HG03196 (cell line): ENCODE measurements at regions not wholly inside any gene's neighbourhood (a gene's known extent, or its start where the extent isn't known, plus 50 kb on each side); places are given as distances from the start of the nearest gene placed in this dataset.

Experiments
- ATAC-seq: cut with Tn5 transposase; IDR thresholded peaks from one replicate; pipeline ENCODE4 v1.9.1; 2021; ENCODE audit not compliant: unreplicated experiment

DNA sequence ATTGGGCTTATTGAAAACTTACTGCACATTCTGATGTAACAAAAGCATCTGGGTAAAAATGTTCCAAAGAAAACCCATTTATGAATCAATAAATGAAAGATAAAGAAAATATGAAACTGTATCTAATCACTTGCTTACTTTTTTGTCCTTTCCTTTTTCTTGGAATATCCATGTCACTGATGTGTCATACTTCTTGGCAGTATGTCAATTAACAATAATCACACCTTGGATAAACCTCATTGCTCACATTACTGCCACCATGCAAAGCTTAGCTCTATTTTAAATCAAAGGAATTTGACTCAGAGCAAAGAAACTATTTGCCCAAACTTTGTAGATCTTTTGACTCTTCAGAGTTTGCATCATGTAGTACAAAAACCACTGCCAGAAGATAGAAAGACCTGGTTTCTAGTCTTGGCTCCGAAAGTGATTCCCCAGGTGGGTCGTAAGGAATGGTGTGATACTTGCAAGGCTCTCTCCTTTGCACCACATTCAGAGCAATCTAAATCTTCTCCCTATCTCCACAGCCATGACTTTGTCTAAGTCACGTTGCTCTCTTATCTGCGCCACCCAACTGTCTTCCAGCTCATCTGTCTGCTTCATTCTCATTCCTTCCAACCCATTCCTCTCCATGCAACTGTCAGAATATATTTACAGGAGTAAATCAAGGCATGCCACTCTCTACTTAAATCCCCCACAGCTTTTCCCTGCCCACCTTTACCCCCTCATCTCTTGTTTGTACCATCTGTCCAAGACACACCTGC is 311.9 kb downstream of the COG6 start:
- ATAC-seq = no peak

DNA sequence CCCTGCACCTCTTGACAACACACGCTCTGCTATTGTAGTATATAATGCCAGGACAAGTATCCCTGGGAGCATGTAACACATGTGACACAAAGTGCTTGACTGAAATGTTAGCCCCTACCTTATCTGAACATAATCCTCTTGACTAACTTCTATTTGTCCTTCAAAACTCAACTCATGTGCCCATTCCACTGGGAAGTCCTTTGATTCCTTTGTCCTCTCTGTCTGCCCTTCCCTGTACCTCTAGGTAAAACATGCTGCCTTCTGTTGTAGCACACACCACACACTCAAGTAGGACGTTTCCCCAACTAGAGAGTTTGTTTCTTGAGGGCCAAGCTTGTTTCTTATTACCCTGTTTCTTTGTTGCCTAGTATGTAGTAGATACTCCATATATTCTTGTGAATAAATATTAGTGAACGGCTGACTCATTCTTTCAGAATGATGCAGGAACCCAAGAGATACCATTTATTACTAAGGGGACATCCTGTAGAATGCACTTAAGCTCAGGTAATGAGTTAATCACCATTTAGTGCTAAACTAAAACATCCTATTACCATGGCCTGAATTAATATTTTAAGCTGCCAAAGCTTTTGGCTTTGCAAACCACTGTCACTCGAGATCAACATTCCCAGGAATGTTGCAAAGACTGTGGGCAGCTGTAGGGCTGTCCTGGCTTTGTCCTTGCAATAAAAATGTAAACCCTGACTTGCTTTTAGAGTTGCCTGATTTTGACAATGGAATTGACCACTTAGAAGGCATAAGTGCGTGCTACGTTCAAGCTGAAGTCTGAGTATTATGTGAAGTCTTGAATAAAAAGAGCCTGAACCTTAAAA is 313.4 kb downstream of the COG6 start:
- no peak for ATAC-seq

DNA sequence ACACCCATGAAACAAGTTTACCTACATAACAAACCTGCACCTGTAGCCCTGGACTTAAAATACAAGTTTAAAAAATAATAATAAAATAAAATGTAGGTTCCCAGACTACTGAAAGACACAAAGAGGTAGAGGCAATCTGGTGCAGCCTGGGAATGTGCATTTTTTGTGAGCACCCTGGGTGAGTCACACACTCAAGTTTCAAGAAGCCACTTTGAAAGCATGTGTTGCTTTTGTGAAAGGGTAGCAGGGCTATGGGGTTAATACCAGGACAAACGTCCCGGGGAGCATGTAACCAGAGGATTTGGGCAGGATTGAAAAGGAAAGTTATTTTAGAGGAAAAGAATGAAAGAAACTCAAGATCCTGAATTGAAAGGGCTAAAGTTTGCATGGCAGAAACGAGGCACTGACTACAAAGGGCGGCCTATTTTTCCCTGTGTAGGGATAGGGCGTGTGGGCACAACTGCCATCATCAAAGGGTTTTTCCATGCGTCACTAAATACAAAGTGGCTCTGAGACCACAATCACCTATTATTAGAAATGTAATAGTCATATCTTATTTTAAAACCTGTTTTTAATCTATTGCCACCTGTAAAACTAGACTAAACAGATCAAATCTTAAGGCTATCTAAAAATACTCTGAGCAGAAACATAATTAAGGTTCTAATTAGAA is 314.9 kb downstream of the COG6 start:
- ATAC-seq = no peak

DNA sequence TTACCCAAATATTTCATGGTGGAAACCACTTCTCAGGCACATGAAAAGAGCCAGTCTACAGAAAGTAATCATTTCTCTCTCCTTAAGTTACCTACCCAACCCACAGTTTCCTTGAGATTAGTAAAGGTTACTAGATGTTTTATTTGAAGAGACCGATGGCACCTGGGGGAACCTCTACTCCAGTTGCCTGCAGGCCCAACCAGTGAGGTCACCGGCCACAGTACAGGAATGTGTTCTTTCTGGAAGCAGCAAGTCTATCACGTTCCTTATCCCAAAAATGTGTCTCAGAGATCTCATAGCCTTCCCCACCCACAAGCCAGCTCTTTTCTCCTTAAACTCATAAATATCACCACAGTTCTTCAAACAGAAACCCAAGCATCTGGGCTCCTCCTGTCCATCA is 316.1 kb downstream of the COG6 start:
- ATAC-seq = no peak

DNA sequence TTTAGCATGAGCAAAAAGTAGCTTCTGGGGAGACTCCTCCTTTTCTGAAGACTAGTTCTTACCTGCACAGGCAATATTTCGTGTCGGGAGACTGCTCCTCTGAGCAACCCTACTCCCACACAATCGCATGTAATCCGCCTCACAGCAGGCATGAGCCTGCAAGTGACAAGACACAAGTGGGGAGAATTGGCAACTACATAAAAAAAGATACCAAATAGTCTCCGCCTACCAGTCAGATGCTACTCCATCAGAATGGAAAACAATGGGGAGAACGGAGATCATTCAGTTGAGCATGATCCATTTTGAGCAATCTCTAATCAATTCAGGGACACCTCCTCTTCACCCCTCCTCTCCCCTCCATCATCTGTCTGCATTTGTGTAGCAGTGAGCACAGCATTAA is 321.0 kb downstream of the COG6 start:
- ATAC-seq = no peak

DNA sequence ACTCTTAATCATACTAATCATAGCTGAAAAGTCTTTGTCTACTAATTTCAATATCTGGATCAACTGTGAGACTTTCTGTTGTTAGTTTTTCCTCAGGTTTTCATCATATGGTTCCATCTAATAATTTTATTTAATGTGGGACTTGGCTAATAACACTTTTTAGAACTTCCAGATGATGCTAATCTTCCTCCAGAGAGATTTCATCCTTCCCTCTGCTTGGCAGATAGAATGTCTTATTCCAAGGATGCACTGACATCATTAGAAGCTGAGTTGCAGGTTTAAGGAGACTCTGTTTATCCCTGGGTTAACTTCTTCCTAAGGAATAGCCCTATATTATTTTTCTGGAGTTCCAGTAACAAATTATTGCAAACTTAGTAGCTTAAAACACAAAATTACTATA is 325.6 kb downstream of the COG6 start:
- ATAC-seq = no peak

DNA sequence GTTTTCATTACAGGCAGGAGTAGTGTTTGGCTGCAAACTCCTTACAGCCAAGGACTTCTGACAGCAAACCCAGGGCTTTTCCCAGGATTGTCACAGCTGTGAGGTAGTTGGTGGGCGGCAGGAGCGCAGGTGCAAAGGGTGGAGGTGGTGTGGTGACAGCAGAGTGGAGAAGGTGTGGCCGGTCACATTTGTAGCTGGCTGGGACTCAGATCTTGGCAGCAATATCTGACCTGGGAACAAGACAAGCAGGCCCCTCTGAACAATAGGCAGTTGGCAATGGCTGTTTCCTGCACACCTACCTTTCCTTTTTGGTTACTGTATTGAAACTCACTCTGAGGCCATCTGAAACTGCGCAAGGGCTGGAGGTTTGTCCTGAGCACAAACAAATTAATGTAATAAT is 327.3 kb downstream of the COG6 start:
- no peak for ATAC-seq

DNA sequence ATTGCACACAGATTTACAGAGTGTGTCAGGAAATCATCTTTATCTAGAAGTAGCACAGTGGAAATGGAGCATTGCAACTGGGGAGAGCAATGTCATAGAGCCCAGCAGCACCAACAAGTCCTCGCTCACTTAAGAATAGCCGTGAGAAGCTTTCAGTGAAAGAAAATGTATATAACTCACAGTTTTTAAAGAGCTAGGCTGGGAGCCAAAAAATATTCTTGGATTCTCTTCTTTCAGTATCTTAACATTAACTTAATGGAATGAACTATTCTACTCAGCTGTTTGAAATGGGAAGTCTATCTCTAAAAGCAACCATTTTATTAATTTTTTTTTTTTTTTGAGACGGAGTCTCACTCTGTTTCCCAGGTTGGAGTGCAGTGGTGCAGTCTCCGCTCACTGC is 329.6 kb downstream of the COG6 start:
- no peak for ATAC-seq

DNA sequence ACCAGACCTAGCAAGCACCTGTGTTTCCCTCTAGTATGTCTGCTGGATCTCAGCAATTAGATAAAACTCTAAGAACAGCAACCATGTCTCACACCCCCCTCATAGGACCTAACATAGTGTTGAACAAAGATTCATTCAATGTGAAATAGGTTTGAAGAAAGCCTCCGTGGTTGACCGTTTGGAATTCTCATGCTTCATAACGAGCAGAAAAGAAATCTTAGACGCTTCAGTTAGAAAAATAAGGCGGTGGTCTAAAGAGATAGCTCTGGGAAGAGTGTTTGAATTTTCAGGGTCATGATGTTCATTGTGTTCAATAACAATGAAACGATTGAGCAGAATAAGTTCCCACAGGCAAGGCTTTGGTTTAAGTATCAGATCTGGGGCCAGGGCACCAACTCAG is 332.9 kb downstream of the COG6 start:
- ATAC-seq = no peak

DNA sequence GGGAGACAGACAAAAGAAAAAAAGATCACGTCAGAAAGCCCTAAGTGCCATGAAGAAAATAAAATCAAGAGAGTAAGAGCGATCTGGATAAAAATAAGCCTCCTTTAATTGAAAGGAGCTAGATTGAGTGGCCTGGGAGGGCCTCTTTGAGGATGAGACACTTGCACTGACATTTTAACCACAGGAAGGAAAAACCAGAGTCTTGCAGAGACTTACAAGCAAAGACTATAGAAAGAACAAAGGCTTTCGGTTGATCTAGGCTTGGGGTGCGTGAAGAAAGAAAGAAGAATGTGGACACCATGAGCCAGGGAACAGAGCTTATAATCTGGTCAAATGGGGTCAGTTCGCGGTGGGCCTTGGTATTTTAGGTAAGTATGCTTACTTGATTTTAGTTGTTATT is 342.7 kb downstream of the COG6 start:
- ATAC-seq = no peak

DNA sequence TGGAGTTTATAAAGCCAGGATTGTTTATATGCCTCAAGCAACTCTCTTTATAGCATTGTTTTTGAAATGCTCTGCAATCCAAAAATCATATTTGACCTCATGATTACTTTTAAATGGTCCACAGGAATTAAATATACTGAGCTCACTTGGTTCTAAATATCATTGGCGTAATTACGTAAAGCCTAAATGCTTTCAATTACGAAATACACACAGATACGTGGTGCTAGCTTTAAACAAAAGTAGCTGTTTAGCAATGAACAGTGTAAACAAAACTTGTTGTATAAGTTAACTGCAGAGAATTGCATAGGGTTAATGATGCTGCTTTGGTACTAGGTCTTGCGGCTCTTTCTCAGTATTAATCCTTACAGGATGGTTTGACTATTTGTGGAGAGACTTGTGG is 346.6 kb downstream of the COG6 start:
- ATAC-seq = no peak

DNA sequence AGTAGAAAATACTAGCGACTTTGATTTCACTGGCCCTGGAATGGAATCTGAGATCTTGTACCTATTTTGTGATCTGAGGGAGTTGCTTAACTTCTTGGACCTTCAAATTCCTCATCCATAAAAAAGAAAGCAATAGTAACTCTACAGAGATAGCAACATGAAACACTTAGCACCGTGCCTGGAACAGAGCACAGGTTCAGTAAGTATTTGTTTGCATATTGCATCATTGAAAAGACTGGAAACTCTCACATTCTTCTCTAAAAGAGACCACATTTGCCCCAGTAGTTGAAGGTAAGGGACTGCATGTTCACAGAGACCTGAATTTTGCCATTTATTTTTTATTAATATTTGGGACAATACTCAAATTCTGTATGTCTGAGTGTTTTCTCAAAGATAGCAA is 358.1 kb downstream of the COG6 start:
- no peak for ATAC-seq

DNA sequence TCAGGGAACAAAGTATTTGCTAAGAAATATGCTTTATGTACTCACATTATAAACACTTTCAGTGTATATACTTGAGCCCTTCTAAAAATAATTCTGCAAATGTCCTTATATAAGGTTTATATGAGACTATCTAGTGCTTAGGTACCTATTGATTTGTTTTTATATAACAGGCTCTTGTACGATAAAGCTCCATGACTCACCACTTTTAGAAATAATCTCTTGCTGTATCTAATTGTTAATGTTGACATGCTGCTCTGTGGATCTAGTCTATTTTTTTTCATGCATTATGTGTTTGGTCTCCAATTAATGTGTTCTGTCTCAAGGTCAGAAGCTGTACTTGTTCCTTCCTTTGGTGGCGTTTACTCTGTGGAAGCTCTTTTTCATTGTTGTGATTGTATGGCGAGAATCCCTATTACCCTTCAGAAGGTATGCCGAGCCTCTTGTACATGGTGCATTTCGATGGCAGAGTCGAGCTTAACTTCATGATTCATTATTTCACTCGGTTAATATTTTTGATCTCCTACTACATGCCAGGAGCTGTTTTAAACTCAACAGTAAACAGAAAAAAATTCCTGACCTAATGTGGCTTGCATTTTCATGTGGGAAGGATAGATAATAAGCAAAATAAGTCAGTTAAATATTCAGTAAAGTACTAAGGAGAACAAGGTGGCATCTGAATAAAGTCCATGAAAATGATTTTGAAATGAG is 361.6 kb downstream of the COG6 start:
- ATAC-seq = no peak

DNA sequence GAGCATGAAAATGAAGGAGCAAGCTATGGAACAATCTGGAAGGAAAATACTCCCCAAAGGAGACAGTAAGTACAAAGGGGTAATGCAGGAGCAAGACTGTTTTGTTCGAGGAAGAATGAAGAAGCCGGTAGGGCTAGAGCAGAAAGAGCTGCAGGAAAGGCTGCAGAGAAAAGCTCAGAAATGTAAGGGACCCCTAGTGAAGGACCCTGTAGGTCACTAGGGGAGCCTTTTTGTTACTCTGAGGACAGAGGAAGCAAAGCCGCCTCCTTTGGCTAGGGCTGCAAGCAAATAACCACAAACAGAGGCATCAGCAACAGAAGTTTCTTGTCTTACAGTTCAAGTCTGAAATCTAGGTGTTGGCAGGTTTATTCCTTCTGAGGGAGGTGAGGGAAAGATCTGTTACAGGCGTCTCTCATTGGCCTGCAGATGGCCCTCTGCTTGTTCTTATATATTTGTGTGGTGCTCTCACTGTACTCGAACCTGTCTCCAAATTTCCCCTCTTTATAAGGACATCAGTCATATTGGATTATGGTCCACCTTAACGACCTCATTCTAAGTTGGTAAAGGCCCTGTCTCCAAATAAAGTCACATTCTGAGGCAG is 362.3 kb downstream of the COG6 start:
- no peak for ATAC-seq

DNA sequence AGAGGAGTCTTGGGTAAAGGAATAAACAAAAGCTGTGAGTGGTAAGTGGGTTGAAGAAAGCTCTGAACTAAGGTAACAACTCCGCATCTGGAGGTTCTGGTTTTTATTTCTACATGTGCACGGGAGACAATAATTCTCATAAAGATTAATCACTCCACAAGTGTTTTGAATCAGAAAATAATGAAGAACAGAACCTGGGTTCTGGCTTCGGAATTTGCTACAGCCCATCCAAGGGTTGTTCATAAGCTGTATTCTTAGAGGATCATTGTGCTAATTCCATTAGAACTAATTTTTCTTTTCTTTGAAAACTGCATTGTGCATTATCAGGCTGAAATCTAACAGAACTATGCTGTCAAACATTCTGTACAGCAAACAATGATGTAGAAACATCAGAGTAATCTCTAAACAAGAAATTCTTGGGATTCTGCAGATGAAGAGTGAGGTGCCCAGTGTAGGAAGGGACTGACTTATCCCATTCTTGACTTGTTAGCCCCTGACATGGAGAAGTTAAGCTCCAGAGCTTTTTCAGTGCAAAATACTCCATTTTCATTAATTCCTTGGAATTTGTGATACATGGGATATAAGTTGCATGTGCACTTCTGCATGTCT is 368.2 kb downstream of the COG6 start:
- ATAC-seq = no peak

DNA sequence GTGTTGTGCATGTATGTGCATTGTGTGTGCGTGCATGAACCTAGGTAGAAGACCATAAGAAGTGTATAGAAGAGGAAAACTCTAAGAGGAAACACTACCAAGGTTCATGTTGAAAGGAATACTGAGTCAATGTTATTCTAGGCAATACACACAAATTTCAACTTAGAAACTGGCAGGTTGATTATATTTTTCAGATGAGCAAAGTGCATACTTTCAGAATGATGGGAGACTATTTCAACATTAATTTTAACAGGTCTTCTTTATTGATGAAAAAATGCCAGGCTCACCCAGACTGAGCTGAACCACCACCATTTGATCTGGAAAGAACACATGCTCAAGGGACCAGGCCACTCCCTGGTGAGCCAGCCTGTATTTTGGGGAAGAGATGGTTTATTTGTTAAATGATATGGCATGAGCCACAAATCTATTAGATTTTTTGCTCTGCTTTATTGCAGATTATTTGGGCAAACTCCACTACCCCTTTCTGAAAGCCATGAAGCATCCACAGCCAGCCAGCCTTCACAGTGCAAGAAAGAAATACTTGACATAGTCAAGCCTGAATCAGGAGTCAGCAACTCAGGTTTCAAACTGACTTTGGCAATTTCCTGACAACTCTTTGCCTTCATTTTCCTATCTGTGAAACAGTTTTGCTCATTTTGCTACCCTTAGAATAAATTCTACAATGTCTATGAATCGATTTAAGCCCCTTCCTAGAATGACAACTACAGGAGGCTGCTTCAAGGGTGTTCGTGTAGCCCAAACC is 368.9 kb downstream of the COG6 start:
- no peak for ATAC-seq

DNA sequence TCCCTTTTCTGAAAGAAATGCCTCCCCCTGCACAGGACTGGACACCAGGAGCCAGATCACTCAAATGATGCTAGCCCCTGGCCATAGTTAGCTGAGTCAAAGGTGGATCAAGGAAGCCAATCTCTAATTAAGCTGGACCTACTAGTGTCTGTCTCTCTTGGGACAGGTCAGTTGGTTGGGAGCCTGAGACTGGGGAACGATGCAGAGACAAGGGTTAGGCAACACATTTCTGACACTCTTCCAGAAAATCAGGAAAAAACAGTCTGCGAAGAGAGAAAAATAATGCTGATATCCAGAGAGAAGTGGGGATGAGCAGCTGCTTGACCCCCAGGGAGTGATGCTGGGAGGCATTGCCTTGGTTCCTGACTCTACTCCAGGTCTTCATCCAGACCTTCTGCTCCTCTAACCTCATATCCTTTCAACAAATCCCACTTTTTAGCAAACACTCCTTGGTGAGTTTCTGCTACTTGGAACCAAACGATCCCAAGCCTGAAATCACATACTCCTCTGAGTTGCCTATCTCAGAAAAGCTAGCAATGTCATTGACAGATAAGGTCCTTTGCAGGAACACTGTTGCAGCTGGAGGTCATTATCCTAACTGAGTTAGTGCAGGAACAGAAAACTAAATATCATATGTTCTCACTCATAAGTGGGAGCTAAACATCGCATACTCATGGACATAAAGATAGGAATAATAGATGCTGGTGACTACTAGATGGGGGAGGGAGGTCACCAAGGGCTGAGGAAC is 369.7 kb downstream of the COG6 start:
- no peak for ATAC-seq

DNA sequence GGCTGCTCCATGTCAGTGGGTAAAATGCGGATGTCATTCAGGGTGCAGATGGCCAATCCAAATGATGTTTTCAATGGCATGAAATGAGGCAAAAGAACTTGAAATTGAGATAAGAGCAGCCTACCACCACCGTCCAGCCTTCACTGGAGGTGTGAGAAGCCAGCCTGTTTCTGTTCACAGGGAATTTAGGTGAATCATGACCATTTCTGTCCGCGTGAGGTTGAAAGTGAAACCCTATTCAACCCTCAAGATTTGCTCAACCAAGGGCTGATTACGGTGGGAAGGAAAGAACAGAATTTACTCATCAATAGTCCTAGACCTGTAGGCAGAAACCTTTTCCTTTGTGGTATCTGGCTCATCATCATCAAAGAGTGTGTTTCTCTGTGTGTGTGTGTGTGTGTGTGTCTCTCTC is 370.7 kb downstream of the COG6 start:
- ATAC-seq = peak; percentile 89

DNA sequence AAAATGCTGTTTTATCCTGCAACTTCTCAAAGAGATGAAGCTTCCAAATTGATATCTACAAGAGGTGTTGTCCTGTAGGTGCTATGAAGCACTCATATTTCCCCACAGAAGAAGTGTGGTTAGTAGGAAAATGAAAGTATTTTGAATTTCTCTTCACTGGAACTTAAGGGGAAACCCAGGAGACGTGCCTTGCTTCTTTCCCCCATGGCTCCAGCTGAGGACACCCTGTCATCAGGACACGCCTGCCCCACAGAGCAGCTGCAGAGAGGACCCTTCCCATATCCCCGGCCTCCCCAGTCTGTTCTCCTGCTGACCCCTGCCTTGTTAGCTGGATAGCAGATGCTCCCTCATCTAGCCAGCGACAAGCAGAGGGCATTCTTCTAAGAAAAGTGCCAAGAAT is 371.3 kb downstream of the COG6 start:
- peak; percentile 38 for ATAC-seq
